ENCODE measurements at regions not wholly inside any gene's neighbourhood (a gene's known extent, or its start where the extent isn't known, plus 50 kb on each side); places are given as distances from the start of the nearest gene placed in this dataset.

DNA sequence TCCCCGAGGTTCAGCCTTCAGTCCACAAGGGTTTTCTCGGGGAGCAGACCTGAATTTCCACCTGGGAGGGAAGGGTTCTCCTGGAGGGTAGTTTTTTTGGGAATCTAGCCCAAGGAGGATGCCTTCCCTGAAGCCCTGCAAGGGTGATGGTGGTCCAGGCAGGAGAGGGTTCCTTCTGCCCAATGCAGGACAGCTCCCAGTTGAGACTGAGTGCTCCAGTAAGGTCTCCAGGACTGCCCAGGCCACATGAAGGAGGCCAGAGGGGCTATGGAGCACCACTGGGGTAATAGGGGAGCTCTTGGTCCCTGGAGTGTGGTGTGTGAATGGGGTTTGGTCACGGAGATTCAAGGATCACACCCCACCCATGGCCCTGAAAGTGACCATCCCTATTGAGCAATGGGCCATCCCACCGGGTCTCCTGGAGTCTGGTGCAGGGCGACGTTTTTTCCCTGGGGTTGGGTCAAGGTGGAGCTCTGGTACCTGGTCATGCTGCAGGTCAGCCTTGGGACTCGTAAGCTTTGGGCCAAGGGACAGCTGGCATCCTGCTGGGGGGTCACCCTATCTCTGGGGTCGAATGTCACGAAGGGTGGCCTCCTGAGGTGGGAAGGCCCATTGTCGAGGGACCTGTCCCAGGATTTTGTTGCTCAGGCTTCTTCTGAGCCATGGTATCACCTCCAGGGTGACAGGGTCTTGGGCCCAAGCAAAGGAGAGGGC, 196.5 kb downstream of the UBE3A start:
- no peak for TF ChIP-seq POLR2A (IDR thresholded peaks at IDR 0.05)
- TF ChIP-seq CTCF (IDR thresholded peaks at IDR 0.05), result no peak
- no peak for TF ChIP-seq POLR2AphosphoS5 (IDR thresholded peaks at IDR 0.05; ENCODE audit: insufficient read depth in 1 of 2, low read depth in 1 of 2)

All from vagina (tissue), 2 donors.